SU-DHL-6 (cell line): ENCODE measurements at regions not wholly inside any gene's neighbourhood (a gene's known extent, or its start where the extent isn't known, plus 50 kb on each side); places are given as distances from the start of the nearest gene placed in this dataset.

Experiments used
- H2AFZ ChIP-seq: fragments of 200-600 bp; sonication (generic); 2 replicates; pipeline ENCODE4 v1.6.1; 2014; ENCODE audit warnings: low read depth, mild to moderate bottlenecking, moderate library complexity, mixed read lengths, antibody characterized with exemption, low read length; ENCODE audit not compliant: severe bottlenecking
- H3F3A ChIP-seq: fragments of 200-600 bp; shearing (Covaris generic); 2 replicates; pipeline ENCODE4 v1.6.0; 2016; ENCODE audit warnings: antibody characterized with exemption, mild to moderate bottlenecking; ENCODE audit not compliant: insufficient read depth
- H3K27ac ChIP-seq: fragments of 200-600 bp; sonication (generic); 2 replicates; pipeline ENCODE4 v1.5.1; 2016; ENCODE audit warnings: low read depth, mild to moderate bottlenecking, low read length, moderate library complexity, mixed read lengths
- H3K27me3 ChIP-seq: fragments of 200-600 bp; sonication (generic), shearing (Covaris generic); 2 replicates; pipeline ENCODE4 v1.6.0; 2014; ENCODE audit warnings: mild to moderate bottlenecking, low read length
- H3K36me3 ChIP-seq: fragments of 200-600 bp; sonication (generic); 2 replicates; pipeline ENCODE4 v1.6.1; 2014; ENCODE audit warnings: mild to moderate bottlenecking, low read length, mixed read lengths
- H3K4me2 ChIP-seq: fragments of 300-600, 200-600 bp; shearing (Covaris generic), sonication (generic); 2 replicates; pipeline ENCODE4 v1.6.0; 2014; ENCODE audit warnings: low read length, low read depth, mild to moderate bottlenecking; ENCODE audit not compliant: poor library complexity, severe bottlenecking
- H3K4me3 ChIP-seq: fragments of 200-600 bp; sonication (generic); 2 replicates; pipeline ENCODE4 v1.5.1; 2014; ENCODE audit warnings: antibody characterized with exemption, low read length, mild to moderate bottlenecking, mixed read lengths; ENCODE audit not compliant: insufficient read depth, poor library complexity, severe bottlenecking
- H3K79me2 ChIP-seq: fragments of 200-600 bp; sonication (generic); 2 replicates; pipeline ENCODE4 v1.6.1; 2014; ENCODE audit warnings: mild to moderate bottlenecking, low read length, moderate library complexity; ENCODE audit not compliant: insufficient read depth
- H3K9ac ChIP-seq: fragments of 200-600 bp; sonication (generic); 2 replicates; pipeline ENCODE4 v1.7.0; 2014; ENCODE audit warnings: mild to moderate bottlenecking, low read length
- H3K9me2 ChIP-seq: fragments of 200-600 bp; sonication (generic); replicated peaks from 2 replicates; pipeline ENCODE4 v1.6.1; 2014; ENCODE audit warnings: low read length; ENCODE audit not compliant: insufficient read depth
- H3K9me3 ChIP-seq: fragments of 200-600 bp; sonication (generic); 2 replicates; pipeline ENCODE4 v1.6.1; 2014; ENCODE audit warnings: low read length, mixed read lengths; ENCODE audit not compliant: insufficient read depth
- H4K20me1 ChIP-seq: fragments of 200-600 bp; sonication (generic); 2 replicates; pipeline ENCODE4 v1.6.1; 2014; ENCODE audit warnings: low read depth, mild to moderate bottlenecking, antibody characterized with exemption, low read length, moderate library complexity, mixed read lengths
- EZH2phosphoT487 ChIP-seq: fragments of 200-600 bp; sonication (generic), shearing (Covaris generic); conservative IDR thresholded peaks from 2 replicates; pipeline ENCODE4 v1.6.1; 2018; ENCODE audit warnings: mild to moderate bottlenecking, antibody characterized with exemption, low read length, moderate library complexity, mixed read lengths
- TF ChIP-seq, protein P1 (sequence below): fragments of 200-600 bp; sonication (generic); IDR thresholded peaks from one replicate; pipeline ENCODE4 v1.5.1; 2017; ENCODE audit warnings: antibody characterized with exemption, mild to moderate bottlenecking, low read length, moderate library complexity; ENCODE audit not compliant: insufficient read depth, poor library complexity, severe bottlenecking

DNA sequence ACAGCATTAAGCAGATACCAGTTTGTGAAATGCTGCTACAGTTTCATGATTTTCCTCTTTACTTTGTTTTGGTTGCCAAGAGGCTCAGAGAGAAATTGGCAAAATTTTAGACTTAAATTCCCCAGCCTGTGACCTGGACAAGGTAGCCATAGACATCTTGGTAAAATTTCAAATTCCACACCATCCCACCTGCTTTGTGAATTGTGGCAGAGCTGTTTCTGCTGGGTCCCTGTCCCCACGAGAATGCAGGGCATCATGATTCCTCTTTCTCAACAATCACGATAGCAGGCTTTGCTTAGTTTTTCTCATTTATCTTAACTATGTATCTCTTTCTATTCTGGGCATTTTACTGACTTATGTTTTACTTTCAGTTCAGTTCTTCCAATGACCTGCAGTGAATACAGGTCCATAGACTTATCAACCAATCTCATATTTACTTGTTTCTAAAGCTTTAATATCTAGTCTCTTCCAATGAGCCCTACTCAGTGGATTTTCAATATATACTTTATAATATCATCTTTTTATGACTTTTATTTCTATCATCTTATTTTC is 351.6 kb downstream of the SOCS6 start:
- no peak for TF ChIP-seq EZH2phosphoT487
- TF ChIP-seq, protein P1, sequence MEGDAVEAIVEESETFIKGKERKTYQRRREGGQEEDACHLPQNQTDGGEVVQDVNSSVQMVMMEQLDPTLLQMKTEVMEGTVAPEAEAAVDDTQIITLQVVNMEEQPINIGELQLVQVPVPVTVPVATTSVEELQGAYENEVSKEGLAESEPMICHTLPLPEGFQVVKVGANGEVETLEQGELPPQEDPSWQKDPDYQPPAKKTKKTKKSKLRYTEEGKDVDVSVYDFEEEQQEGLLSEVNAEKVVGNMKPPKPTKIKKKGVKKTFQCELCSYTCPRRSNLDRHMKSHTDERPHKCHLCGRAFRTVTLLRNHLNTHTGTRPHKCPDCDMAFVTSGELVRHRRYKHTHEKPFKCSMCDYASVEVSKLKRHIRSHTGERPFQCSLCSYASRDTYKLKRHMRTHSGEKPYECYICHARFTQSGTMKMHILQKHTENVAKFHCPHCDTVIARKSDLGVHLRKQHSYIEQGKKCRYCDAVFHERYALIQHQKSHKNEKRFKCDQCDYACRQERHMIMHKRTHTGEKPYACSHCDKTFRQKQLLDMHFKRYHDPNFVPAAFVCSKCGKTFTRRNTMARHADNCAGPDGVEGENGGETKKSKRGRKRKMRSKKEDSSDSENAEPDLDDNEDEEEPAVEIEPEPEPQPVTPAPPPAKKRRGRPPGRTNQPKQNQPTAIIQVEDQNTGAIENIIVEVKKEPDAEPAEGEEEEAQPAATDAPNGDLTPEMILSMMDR = no peak
- Histone ChIP-seq H3K4me3 (no peak overlapping the region), H3K79me2 (no peaks in the 10 kb centered on the region), H3K4me2 (no peak overlapping the region), H3K27me3 (no peaks in the 10 kb centered on the region), H3K36me3 (no peaks in the 10 kb centered on the region), H3K27ac (no peak overlapping the region), H3K9me3 (no peaks in the 10 kb centered on the region), H3K9ac (no peak overlapping the region), H3F3A (no peaks in the 10 kb centered on the region), H3K9me2 (no peaks in the 10 kb centered on the region), H2AFZ (no peak overlapping the region), H4K20me1 (no peaks in the 10 kb centered on the region)

DNA sequence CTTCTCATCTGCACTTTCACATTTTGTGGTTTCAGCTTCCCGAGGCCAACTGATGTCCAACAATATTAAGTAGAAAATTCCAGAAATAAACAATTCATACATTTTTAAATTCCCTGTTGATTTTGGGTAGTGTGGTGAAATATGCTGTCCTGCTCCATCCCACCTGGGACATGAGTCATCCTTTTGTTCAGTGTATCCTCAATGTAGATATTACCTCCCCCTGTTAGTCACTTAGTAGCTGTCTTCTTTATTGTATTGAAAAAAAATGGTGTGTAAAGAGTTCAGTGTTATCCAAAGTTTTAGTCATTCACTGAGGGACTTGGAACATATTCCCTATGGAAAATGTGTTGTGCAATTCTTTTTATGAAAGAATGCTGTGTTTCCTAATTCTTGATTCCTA is 348.1 kb downstream of the SOCS6 start:
- TF ChIP-seq EZH2phosphoT487 = no peak
- TF ChIP-seq, protein P1 = no peak

GRCh38 chr18:70634576-70635147 is 345.8 kb downstream of the SOCS6 start:
- H3K36me3 ChIP-seq = no peaks in the 10 kb centered on the region
- H4K20me1 ChIP-seq = no peaks in the 10 kb centered on the region
- no peak overlapping the region for H3K27ac ChIP-seq
- no peaks in the 10 kb centered on the region for H3K79me2 ChIP-seq
- H3F3A ChIP-seq = no peaks in the 10 kb centered on the region
- no peak overlapping the region for H3K4me2 ChIP-seq
- H3K9me3 ChIP-seq = no peaks in the 10 kb centered on the region
- no peak overlapping the region for H3K4me3 ChIP-seq
- H3K9me2 ChIP-seq = no peaks in the 10 kb centered on the region
- TF ChIP-seq, protein P1 = no peak
- TF ChIP-seq EZH2phosphoT487 = no peak
- H3K27me3 ChIP-seq = no peaks in the 10 kb centered on the region
- H3K9ac ChIP-seq = no peak overlapping the region
- H2AFZ ChIP-seq = no peak overlapping the region

More for the DNA sequence above, 348.1 kb downstream of the SOCS6 start:
- H3F3A ChIP-seq = no peaks in the 10 kb centered on the region
- H3K36me3 ChIP-seq = no peaks in the 10 kb centered on the region
- H3K79me2 ChIP-seq = no peaks in the 10 kb centered on the region
- no peak overlapping the region for H3K4me3 ChIP-seq
- no peak overlapping the region for H2AFZ ChIP-seq
- no peaks in the 10 kb centered on the region for H3K9me2 ChIP-seq
- no peaks in the 10 kb centered on the region for H3K27me3 ChIP-seq
- no peak overlapping the region for H3K4me2 ChIP-seq
- H3K9me3 ChIP-seq = no peaks in the 10 kb centered on the region
- H3K9ac ChIP-seq = no peak overlapping the region
- no peak overlapping the region for H3K27ac ChIP-seq
- no peaks in the 10 kb centered on the region for H4K20me1 ChIP-seq
